GM21526 (cell line): ENCODE measurements at regions not wholly inside any gene's neighbourhood (a gene's known extent, or its start where the extent isn't known, plus 50 kb on each side); places are given as distances from the start of the nearest gene placed in this dataset.

Experiments used
- ATAC-seq: cut with Tn5 transposase; IDR thresholded peaks from one replicate; pipeline ENCODE4 v1.9.1; 2021; ENCODE audit warnings: moderate library complexity; ENCODE audit not compliant: unreplicated experiment, low FRiP score

GRCh38 chr5:173823274-173823644 is 64.9 kb upstream of the CPEB4 start:
- no peak for ATAC-seq

- no peak for ATAC-seq
Observed at GRCh38 chr5:173823721-173824567, 64.2 kb upstream of the CPEB4 start.

- no peak for ATAC-seq
Observed at GRCh38 chr5:173825215-173825865, 62.8 kb upstream of the CPEB4 start.

- ATAC-seq: no peak
Observed at GRCh38 chr5:173826086-173826427, 62.1 kb upstream of the CPEB4 start.

- no peak for ATAC-seq
Observed at GRCh38 chr5:173826428-173827350, 61.5 kb upstream of the CPEB4 start.

GRCh38 chr5:173828952-173829351 is 59.2 kb upstream of the CPEB4 start:
- no peak for ATAC-seq

GRCh38 chr5:173829826-173830225 is 58.3 kb upstream of the CPEB4 start:
- ATAC-seq: no peak

- ATAC-seq: no peak
Observed at GRCh38 chr5:173830421-173830820, 57.7 kb upstream of the CPEB4 start.

- ATAC-seq: no peak
Observed at GRCh38 chr5:173831196-173831914, 56.8 kb upstream of the CPEB4 start.

GRCh38 chr5:173832386-173832785 is 55.8 kb upstream of the CPEB4 start:
- no peak for ATAC-seq

GRCh38 chr5:173833196-173833985 is 54.8 kb upstream of the CPEB4 start:
- ATAC-seq: no peak

GRCh38 chr5:173834071-173834771 is 53.9 kb upstream of the CPEB4 start:
- ATAC-seq: no peak

GRCh38 chr5:173835131-173835530 is 53.0 kb upstream of the CPEB4 start:
- ATAC-seq: no peak

- ATAC-seq: no peak
Observed at GRCh38 chr5:173835661-173836060, 52.5 kb upstream of the CPEB4 start.

- no peak for ATAC-seq
Observed at GRCh38 chr5:173837654-173838053, 50.5 kb upstream of the CPEB4 start.
